ENCODE measurements at regions not wholly inside any gene's neighbourhood (a gene's known extent, or its start where the extent isn't known, plus 50 kb on each side); places are given as distances from the start of the nearest gene placed in this dataset.
"Not testable (repeated sequence)": the region's sequence is repeated elsewhere in the genome, so short reads cannot be mapped to it uniquely, and the experiment has no call there.

DNA sequence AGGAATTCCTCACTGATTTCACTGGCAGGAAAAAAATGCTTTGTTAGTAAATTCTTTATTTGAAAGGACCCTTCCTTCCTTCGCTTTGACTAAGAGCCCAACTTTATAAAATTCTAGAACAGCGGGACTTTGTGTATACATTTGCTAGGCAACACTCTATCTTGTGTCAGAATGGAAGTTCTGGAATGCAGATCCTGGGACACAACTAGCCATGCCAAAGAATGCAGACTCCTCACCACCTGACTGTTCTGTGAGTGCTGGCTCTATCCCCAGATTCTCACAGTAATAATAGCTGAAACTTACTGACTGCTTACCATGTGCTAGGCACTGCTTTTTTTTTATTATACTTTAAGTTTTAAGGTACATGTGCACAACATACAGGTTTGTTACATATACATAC, 73.3 kb upstream of the ZDHHC15 start:
- Histone ChIP-seq H3K27me3 (no peaks in the 10 kb centered on the region), H3K27ac (no peak overlapping the region), H3K9me3 (no peaks in the 10 kb centered on the region), H3K36me3 (no peaks in the 10 kb centered on the region), H3K4me1 (no peaks in the 10 kb centered on the region), H3K4me3 (no peak overlapping the region)
- TF ChIP-seq EP300 (IDR thresholded peaks at IDR 0.05) (no peak), POLR2A (IDR thresholded peaks at IDR 0.05) (no peak)
- TF ChIP-seq, protein P1, sequence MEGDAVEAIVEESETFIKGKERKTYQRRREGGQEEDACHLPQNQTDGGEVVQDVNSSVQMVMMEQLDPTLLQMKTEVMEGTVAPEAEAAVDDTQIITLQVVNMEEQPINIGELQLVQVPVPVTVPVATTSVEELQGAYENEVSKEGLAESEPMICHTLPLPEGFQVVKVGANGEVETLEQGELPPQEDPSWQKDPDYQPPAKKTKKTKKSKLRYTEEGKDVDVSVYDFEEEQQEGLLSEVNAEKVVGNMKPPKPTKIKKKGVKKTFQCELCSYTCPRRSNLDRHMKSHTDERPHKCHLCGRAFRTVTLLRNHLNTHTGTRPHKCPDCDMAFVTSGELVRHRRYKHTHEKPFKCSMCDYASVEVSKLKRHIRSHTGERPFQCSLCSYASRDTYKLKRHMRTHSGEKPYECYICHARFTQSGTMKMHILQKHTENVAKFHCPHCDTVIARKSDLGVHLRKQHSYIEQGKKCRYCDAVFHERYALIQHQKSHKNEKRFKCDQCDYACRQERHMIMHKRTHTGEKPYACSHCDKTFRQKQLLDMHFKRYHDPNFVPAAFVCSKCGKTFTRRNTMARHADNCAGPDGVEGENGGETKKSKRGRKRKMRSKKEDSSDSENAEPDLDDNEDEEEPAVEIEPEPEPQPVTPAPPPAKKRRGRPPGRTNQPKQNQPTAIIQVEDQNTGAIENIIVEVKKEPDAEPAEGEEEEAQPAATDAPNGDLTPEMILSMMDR (IDR thresholded peaks at IDR 0.05), result no peak
- WGBS, 2 donors, result 63 to 68% methylated on average over 2 of the region's 2 CpGs
- no peak for DNase-seq (ENCODE audit: low spot score in 2 of 2)

DNA sequence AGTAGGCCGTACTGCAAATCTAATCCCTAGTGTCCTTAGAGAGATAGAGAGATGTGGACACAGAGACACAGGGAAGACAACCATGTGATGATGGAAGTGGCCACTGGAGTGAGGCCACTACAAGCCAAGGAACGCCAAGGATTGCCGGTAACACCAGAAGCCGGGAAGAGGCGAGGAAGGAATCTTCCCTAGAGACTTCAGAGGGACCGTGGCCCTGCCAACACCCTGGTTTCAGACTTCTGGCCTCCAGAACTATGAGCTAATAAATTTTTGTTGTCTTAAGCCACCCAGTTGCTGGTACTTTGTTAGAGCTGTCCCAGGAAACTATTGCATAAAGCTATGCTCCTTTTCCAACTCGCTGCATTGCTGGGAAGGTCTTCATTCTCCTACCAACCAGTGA, 70.3 kb upstream of the ZDHHC15 start:
- H3K27me3 ChIP-seq; H3K36me3 ChIP-seq; H3K9me3 ChIP-seq; DNase-seq (ENCODE audit: low spot score in 2 of 2); H3K4me3 ChIP-seq; H3K27ac ChIP-seq; H3K4me1 ChIP-seq: not testable (repeated sequence)
- WGBS, 2 donors, result 84 to 97% methylated on average over 7 of the region's 7 CpGs

DNA sequence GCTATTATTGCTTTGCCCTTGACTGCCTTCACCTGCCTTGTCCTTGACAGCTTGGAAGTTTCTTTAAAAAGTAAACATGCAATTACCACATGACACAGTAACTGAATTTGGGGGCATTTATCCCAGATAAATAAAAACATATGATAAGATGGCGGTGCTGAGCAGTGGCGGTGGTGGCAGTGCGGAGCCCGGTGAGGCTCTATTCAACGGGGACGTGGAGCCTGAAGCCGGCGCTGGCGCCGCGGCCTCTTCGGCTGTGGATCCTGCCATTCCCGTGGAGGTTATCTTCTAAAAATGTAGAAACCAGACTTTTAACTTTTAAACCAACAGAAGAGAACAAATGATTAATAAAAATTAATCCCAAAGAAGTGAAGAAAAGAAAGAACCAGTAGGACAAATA, 59.7 kb upstream of the ZDHHC15 start:
- H3K4me1 ChIP-seq, result no peaks in the 10 kb centered on the region
- H3K36me3 ChIP-seq, result peaks cover 0 to 12% (median 0%) of the 10 kb centered on the region in 3 donors
- DNase-seq (ENCODE audit: low spot score in 2 of 2), result no peak
- H3K27ac ChIP-seq, result no peak overlapping the region
- H3K27me3 ChIP-seq, result no peaks in the 10 kb centered on the region
- whole genome bisulfite sequencing, 2 donors, result 93 to 98% methylated on average over 13 of the region's 13 CpGs
- no peak overlapping the region for H3K4me3 ChIP-seq
- H3K9me3 ChIP-seq, result peaks cover 0 to 3% (median 0%) of the 10 kb centered on the region in 4 donors
- no peak for TF ChIP-seq POLR2A (IDR thresholded peaks at IDR 0.05)
- TF ChIP-seq, protein P1 (IDR thresholded peaks at IDR 0.05), result no peak
- TF ChIP-seq EP300 (IDR thresholded peaks at IDR 0.05), result no peak

All from tibial nerve (tissue), 4 donors.